Mesenchymal stem cell (in vitro differentiated cells and primary cell): ENCODE measurements at regions not wholly inside any gene's neighbourhood (a gene's known extent, or its start where the extent isn't known, plus 50 kb on each side); places are given as distances from the start of the nearest gene placed in this dataset.

Source experiments
- DNase-seq: peaks from one replicate; pipeline ENCODE4 v3.0.0-alpha.2; 2013
- H2AFZ ChIP-seq: one replicate; pipeline ENCODE4 v1.6.1; 2013; ENCODE audit warnings: low read depth, mild to moderate bottlenecking, control low read depth, inconsistent platforms, low read length, moderate library complexity
- H2AK5ac ChIP-seq: 2 replicates; pipeline ENCODE4 v1.6.1; 2013; ENCODE audit warnings: low read length, moderate library complexity, mild to moderate bottlenecking, inconsistent platforms; ENCODE audit not compliant: severe bottlenecking
- H2BK120ac ChIP-seq: one replicate; pipeline ENCODE4 v1.6.1; 2013; ENCODE audit warnings: low read depth, mild to moderate bottlenecking, inconsistent platforms, low read length, moderate library complexity
- H2BK12ac ChIP-seq, 2 experiments: one replicate each; pipeline ENCODE4 v1.6.1; 2013; ENCODE audit warnings: inconsistent platforms in 2 of 2, low read length in 2 of 2, mild to moderate bottlenecking in 2 of 2, moderate library complexity in 2 of 2, control low read depth in 1 of 2
- H2BK15ac ChIP-seq: one replicate; pipeline ENCODE4 v1.6.1; 2013; ENCODE audit warnings: mild to moderate bottlenecking, low read depth, inconsistent platforms; ENCODE audit not compliant: poor library complexity, severe bottlenecking
- H2BK5ac ChIP-seq: 2 replicates; pipeline ENCODE4 v1.6.1; 2013; ENCODE audit warnings: low read depth, mild to moderate bottlenecking, low read length, control low read depth, inconsistent platforms; ENCODE audit not compliant: poor library complexity, severe bottlenecking
- H3K14ac ChIP-seq, 2 experiments: one replicate each; pipeline ENCODE4 v1.6.1; 2013; ENCODE audit warnings: inconsistent platforms in 2 of 2, low read length in 2 of 2, control low read depth in 1 of 2, mild to moderate bottlenecking in 1 of 2, moderate library complexity in 1 of 2
- H3K18ac ChIP-seq, 2 experiments: one replicate each; pipeline ENCODE4 v1.6.1; 2013; ENCODE audit warnings: inconsistent platforms in 2 of 2, low read length in 2 of 2, control low read depth in 1 of 2, low read depth in 1 of 2, mild to moderate bottlenecking in 1 of 2
- H3K23ac ChIP-seq, 2 experiments: one replicate each; pipeline ENCODE4 v1.6.1; 2013; ENCODE audit warnings: inconsistent platforms in 2 of 2, low read length in 2 of 2, mild to moderate bottlenecking in 2 of 2, moderate library complexity in 2 of 2, control low read depth in 1 of 2
- H3K27ac ChIP-seq: 2 replicates; pipeline ENCODE4 v1.5.1; 2013; ENCODE audit warnings: mild to moderate bottlenecking, moderate library complexity, low read length, control low read depth, inconsistent platforms; ENCODE audit not compliant: poor library complexity, severe bottlenecking
- H3K27me3 ChIP-seq, 2 experiments: 2 replicates each; pipeline versions ENCODE4 v1.6.1 to v1.7.0; 2013; ENCODE audit warnings: low read length in 2 of 2, mild to moderate bottlenecking in 2 of 2, moderate library complexity in 2 of 2, control low read depth in 1 of 2, inconsistent platforms in 1 of 2; ENCODE audit not compliant: control insufficient read depth in 1 of 2, insufficient read depth in 1 of 2
- H3K36me3 ChIP-seq, 2 experiments: 2 replicates each; pipeline versions ENCODE4 v1.6.1 to v1.7.0; 2013; ENCODE audit warnings: low read length in 2 of 2, control low read depth in 1 of 2, inconsistent platforms in 1 of 2, low read depth in 1 of 2, mild to moderate bottlenecking in 1 of 2; ENCODE audit not compliant: insufficient read depth in 2 of 2, control insufficient read depth in 1 of 2
- H3K4ac ChIP-seq, 2 experiments: one replicate each; pipeline ENCODE4 v1.6.1; 2013; ENCODE audit warnings: inconsistent platforms in 2 of 2, low read length in 2 of 2, mild to moderate bottlenecking in 2 of 2, moderate library complexity in 2 of 2, control low read depth in 1 of 2, low read depth in 1 of 2
- H3K4me1 ChIP-seq: 2 replicates; pipeline ENCODE4 v1.6.1; 2013; ENCODE audit warnings: low read depth, low read length, control low read depth; ENCODE audit not compliant: control insufficient read depth, insufficient read depth
- H3K4me2 ChIP-seq: 2 replicates; pipeline ENCODE4 v1.6.1; 2013; ENCODE audit warnings: low read length, mild to moderate bottlenecking, inconsistent platforms; ENCODE audit not compliant: poor library complexity, severe bottlenecking
- H3K4me3 ChIP-seq, 2 experiments: 2 replicates each; pipeline versions ENCODE4 v1.5.1 to v1.7.0; 2013; ENCODE audit warnings: low read length in 2 of 2, mild to moderate bottlenecking in 2 of 2, control low read depth in 1 of 2, low read depth in 1 of 2; ENCODE audit not compliant: insufficient read depth in 1 of 2
- H3K79me1 ChIP-seq: replicated peaks from 2 replicates; pipeline ENCODE4 v1.6.1; 2013; ENCODE audit warnings: mild to moderate bottlenecking, control low read depth, low read length, inconsistent platforms; ENCODE audit not compliant: poor library complexity, severe bottlenecking
- H3K9ac ChIP-seq: 2 replicates; pipeline ENCODE4 v1.7.0; 2013; ENCODE audit warnings: mild to moderate bottlenecking, low read length, moderate library complexity
- H3K9me3 ChIP-seq: 2 replicates; pipeline ENCODE4 v1.7.0; 2013; ENCODE audit warnings: mild to moderate bottlenecking, low read length; ENCODE audit not compliant: control insufficient read depth
- H4K8ac ChIP-seq: one replicate; pipeline ENCODE4 v1.6.1; 2013; ENCODE audit warnings: inconsistent platforms, mild to moderate bottlenecking, low read length, moderate library complexity
- H4K91ac ChIP-seq: one replicate; pipeline ENCODE4 v1.6.1; 2013; ENCODE audit warnings: mild to moderate bottlenecking, low read length, inconsistent platforms
- WGBS: methylation state at CpG from one replicate; pipeline ENCODE4 v1.1.7; 2013; ENCODE audit warnings: mixed read lengths; 5-methylcytosine and 5-hydroxymethylcytosine counted together

GRCh38 chr10:125363791-125364190 is 203.4 kb upstream of the CTBP2 start:
- Histone ChIP-seq H3K27me3 (peaks cover 0 to 5% of the 10 kb centered on the region in 2 experiments), H2BK120ac (no peak overlapping the region), H3K14ac (no peak overlapping the region), H2AK5ac (no peak overlapping the region), H3K9ac (no peak overlapping the region), H2BK12ac (no peak overlapping the region), H3K9me3 (no peaks in the 10 kb centered on the region), H3K4ac (no peak overlapping the region), H3K79me1 (no peaks in the 10 kb centered on the region), H3K36me3 (no peaks in the 10 kb centered on the region), H3K4me3 (no peak overlapping the region), H3K27ac (no peak overlapping the region), H4K8ac (no peak overlapping the region), H3K23ac (no peak overlapping the region), H3K4me2 (no peak overlapping the region), H2AFZ (no peak overlapping the region), H2BK5ac (no peak overlapping the region), H3K4me1 (no peaks in the 10 kb centered on the region), H2BK15ac (no peak overlapping the region), H4K91ac (no peak overlapping the region), H3K18ac (no peak overlapping the region)
- DNase-seq = no peak

- 100% methylated on average over 1 of the region's 2 CpGs for WGBS
- Histone ChIP-seq H3K4ac (no peak overlapping the region), H2BK15ac (no peak overlapping the region), H3K36me3 (no peaks in the 10 kb centered on the region), H3K23ac (no peak overlapping the region), H3K79me1 (no peaks in the 10 kb centered on the region), H3K9ac (no peak overlapping the region), H3K18ac (no peak overlapping the region), H2BK5ac (no peak overlapping the region), H2BK12ac (no peak overlapping the region), H2AFZ (no peak overlapping the region), H4K91ac (no peak overlapping the region), H4K8ac (no peak overlapping the region), H3K27ac (no peak overlapping the region), H3K9me3 (no peaks in the 10 kb centered on the region), H3K4me3 (no peak overlapping the region), H3K4me1 (no peaks in the 10 kb centered on the region), H3K4me2 (no peak overlapping the region), H2BK120ac (no peak overlapping the region), H3K27me3 (peaks cover 0 to 5% of the 10 kb centered on the region in 2 experiments), H3K14ac (no peak overlapping the region), H2AK5ac (no peak overlapping the region)
- no peak for DNase-seq
Observed at GRCh38 chr10:125362950-125363349, 202.6 kb upstream of the CTBP2 start.

GRCh38 chr10:125359401-125359800 is 199.0 kb upstream of the CTBP2 start:
- Histone ChIP-seq H3K79me1 (no peaks in the 10 kb centered on the region), H3K18ac (no peak overlapping the region), H3K9ac (no peak overlapping the region), H3K4me2 (no peak overlapping the region), H4K8ac (no peak overlapping the region), H3K36me3 (no peaks in the 10 kb centered on the region), H2BK15ac (no peak overlapping the region), H2AFZ (no peak overlapping the region), H3K4me3 (no peak overlapping the region), H3K4ac (no peak overlapping the region), H3K9me3 (no peaks in the 10 kb centered on the region), H2BK5ac (no peak overlapping the region), H3K4me1 (no peaks in the 10 kb centered on the region), H2BK120ac (no peak overlapping the region), H3K27me3 (peaks cover 2 to 5% of the 10 kb centered on the region in 2 experiments), H4K91ac (no peak overlapping the region), H2AK5ac (no peak overlapping the region), H2BK12ac (no peak overlapping the region), H3K23ac (no peak overlapping the region), H3K14ac (no peak overlapping the region), H3K27ac (no peak overlapping the region)
- no peak for DNase-seq

GRCh38 chr10:125355657-125356056 is 195.3 kb upstream of the CTBP2 start:
- no peak overlapping the region for H2AK5ac ChIP-seq
- H3K4me3 ChIP-seq = no peak overlapping the region
- H3K27ac ChIP-seq = no peak overlapping the region
- no peaks in the 10 kb centered on the region for H3K9me3 ChIP-seq
- no peak overlapping the region for H4K91ac ChIP-seq
- H2AFZ ChIP-seq = no peak overlapping the region
- no peak overlapping the region for H3K4ac ChIP-seq
- peaks cover 0 to 2% of the 10 kb centered on the region in 2 experiments for H3K27me3 ChIP-seq
- H2BK12ac ChIP-seq = no peak overlapping the region
- H3K14ac ChIP-seq = no peak overlapping the region
- no peak overlapping the region for H3K9ac ChIP-seq
- H3K18ac ChIP-seq = no peak overlapping the region
- no peaks in the 10 kb centered on the region for H3K4me1 ChIP-seq
- no peaks in the 10 kb centered on the region for H3K36me3 ChIP-seq
- no peak overlapping the region for H3K4me2 ChIP-seq
- H2BK15ac ChIP-seq = no peak overlapping the region
- no peak overlapping the region for H4K8ac ChIP-seq
- H3K79me1 ChIP-seq = no peaks in the 10 kb centered on the region
- H2BK120ac ChIP-seq = no peak overlapping the region
- no peak overlapping the region for H2BK5ac ChIP-seq
- 78% methylated on average over 17 of the region's 17 CpGs for WGBS
- no peak for DNase-seq
- H3K23ac ChIP-seq = no peak overlapping the region
